Brain microvascular endothelial cell (primary cell): ENCODE measurements at regions not wholly inside any gene's neighbourhood (a gene's known extent, or its start where the extent isn't known, plus 50 kb on each side); places are given as distances from the start of the nearest gene placed in this dataset.

Experiments
- DNase-seq: peaks from one replicate; pipeline ENCODE4 v3.0.0-alpha.2; 2020
- H3K27ac ChIP-seq: fragments of 250-450 bp; sonication (Bioruptor Pico); 2 replicates; pipeline ENCODE4 v1.5.1; 2020; ENCODE audit warnings: mild to moderate bottlenecking, moderate library complexity
- H3K27me3 ChIP-seq: fragments of 250-450 bp; sonication (Bioruptor Pico); replicated peaks from 2 replicates; pipeline ENCODE4 v1.5.1; 2020; ENCODE audit warnings: mild to moderate bottlenecking
- H3K36me3 ChIP-seq: fragments of 250-450 bp; sonication (Bioruptor Pico); replicated peaks from 2 replicates; pipeline ENCODE4 v1.5.1; 2020; ENCODE audit warnings: mild to moderate bottlenecking
- H3K4me3 ChIP-seq: 2 replicates; pipeline ENCODE4 v1.5.1; 2011; ENCODE audit warnings: low read depth, mild to moderate bottlenecking, control low read depth, low read length, moderate library complexity
- in situ Hi-C: cut with HindIII; loops from 2 replicates; pipeline ENCODE4 v1.10.0; 2017; ENCODE audit warnings: low sequenced_read_pairs, low pct_ligation_motif_present
- TF ChIP-seq, protein P1 (sequence below): IDR thresholded peaks from 2 replicates; pipeline ENCODE4 v1.5.1; 2011; ENCODE audit warnings: low read depth, mild to moderate bottlenecking, moderate library complexity, low read length, control low read depth, inconsistent platforms; ENCODE audit errors: missing control alignments

DNA sequence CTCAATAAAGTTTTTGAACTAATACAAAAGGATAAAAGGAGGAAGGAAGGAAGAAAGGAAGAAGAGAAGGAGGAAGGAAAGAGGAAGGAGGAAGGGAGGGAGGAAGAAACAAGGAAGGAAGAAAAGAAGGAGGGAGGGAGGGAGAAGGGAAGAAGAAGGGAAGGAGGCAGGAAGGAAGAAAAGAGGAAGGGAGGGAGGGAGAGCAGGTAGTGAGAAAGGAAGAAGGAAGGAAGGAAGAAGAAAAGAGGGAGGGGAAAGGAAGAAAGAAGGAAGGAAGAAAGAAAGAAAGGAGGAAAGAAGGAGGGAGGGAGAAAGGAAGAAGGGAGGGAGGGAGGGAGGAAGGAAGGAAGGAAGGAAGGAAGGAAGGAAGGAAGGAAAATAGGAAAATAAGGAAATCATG is 263.8 kb upstream of the C16orf82 start:
- DNase-seq, result no peak
- no peaks in the 10 kb centered on the region for H3K27me3 ChIP-seq
- H3K4me3 ChIP-seq, result no peak overlapping the region
- in situ Hi-C loops, result no loop called here
- H3K36me3 ChIP-seq, result no peaks in the 10 kb centered on the region
- no peak overlapping the region for H3K27ac ChIP-seq
- TF ChIP-seq, protein P1, sequence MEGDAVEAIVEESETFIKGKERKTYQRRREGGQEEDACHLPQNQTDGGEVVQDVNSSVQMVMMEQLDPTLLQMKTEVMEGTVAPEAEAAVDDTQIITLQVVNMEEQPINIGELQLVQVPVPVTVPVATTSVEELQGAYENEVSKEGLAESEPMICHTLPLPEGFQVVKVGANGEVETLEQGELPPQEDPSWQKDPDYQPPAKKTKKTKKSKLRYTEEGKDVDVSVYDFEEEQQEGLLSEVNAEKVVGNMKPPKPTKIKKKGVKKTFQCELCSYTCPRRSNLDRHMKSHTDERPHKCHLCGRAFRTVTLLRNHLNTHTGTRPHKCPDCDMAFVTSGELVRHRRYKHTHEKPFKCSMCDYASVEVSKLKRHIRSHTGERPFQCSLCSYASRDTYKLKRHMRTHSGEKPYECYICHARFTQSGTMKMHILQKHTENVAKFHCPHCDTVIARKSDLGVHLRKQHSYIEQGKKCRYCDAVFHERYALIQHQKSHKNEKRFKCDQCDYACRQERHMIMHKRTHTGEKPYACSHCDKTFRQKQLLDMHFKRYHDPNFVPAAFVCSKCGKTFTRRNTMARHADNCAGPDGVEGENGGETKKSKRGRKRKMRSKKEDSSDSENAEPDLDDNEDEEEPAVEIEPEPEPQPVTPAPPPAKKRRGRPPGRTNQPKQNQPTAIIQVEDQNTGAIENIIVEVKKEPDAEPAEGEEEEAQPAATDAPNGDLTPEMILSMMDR, result no peak

DNA sequence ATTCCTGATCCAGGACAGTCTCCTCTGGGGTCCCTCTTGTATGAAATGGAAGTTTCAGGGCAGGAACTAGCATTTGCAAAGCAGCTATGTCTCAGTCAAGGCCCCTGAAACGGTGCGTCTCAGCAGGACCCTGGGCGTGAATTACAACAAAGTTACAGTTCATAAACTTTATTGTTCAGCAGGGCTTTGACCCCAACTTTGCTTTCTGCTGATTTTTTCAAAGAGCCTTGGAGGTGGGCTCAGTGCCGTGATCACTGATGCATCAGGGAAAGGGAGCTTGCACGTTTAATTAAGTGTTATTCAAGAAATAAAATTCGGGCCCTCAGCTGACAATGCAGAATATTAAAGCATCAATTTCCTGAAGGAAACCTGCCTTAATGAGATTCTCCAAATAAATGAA is 260.1 kb upstream of the C16orf82 start:
- in situ Hi-C loops, result no loop called here
- Histone ChIP-seq H3K4me3 (no peak overlapping the region), H3K36me3 (no peaks in the 10 kb centered on the region), H3K27ac (no peak overlapping the region), H3K27me3 (no peaks in the 10 kb centered on the region)
- TF ChIP-seq, protein P1, result no peak
- DNase-seq, result no peak

DNA sequence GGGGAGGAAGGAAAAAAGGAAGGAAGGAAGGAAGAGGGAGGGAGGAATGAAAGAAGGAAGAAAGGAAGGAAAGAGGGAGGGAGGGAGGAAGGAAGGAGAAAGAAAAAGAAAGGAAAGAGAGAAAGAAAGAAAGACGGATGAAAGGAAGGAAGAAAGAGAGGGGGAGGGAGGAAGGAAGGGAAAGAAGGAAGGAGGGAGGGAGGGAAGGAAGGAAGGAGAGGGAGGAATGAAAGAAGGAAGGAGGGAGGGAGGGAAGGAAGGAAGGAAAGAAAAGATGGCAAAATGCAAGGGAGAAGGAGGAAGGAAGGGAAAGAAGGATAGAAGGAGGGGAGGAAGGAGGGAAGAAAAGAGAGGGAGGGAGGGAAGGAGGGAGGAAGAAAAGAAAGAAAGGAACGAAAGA is 257.3 kb upstream of the C16orf82 start:
- H3K27me3 ChIP-seq, result no peaks in the 10 kb centered on the region
- H3K36me3 ChIP-seq, result no peaks in the 10 kb centered on the region
- H3K4me3 ChIP-seq, result no peak overlapping the region
- TF ChIP-seq, protein P1, result no peak
- H3K27ac ChIP-seq, result no peak overlapping the region
- in situ Hi-C loops, result no loop called here
- DNase-seq, result no peak

DNA sequence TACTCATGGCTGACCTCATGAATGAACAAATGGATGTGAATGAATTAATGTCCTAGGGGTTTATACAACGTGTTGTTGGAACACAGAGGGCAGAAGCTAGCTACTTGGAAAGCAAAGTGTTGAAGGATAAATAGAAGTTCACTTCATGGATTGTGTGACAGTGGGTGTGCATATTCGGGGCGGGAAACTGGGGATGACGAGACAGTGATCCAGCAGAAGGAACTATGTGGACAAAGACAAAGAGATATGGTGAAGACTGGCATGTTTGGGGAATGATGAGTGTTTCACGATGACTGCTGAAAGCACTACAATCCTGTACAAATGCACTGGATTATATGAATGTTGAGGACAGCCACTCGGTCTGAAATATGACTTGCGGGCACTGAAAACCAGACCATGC is 250.5 kb upstream of the C16orf82 start:
- in situ Hi-C loops, result no loop called here
- Histone ChIP-seq H3K27me3 (no peaks in the 10 kb centered on the region), H3K27ac (no peak overlapping the region), H3K36me3 (no peaks in the 10 kb centered on the region), H3K4me3 (no peak overlapping the region)
- TF ChIP-seq, protein P1, result no peak
- DNase-seq, result no peak

DNA sequence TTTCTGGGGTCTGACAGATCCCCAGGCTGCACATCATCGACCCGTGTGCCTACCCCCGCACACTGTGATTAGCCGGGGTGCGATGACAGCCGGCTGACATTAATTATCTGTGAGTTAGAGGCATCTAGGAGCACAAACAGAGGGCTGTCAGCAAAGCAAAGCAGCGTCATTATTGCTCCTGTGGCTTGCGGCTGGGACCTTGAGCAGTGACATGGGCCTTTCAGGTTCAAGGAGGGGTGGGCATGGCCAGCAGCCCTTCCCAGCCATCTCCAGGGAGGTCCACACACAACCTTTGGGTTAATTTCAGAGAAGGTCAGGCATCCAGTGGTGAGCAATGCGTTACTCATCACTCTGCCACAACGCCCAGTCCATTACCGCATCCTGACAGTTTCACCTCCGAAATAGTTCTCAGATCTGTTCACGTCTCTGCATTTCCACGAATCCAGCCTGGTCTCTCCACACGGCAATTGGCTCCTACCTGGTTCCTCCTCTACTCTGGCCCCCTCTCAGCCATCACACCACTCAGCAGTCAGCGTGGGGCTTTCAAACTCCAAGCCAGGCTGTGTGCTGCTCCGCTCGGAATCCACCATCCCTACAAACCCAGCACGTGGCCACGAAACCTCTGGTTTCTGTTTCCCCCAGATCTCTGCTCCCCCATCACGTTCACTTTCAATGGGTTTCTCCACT is 249.7 kb upstream of the C16orf82 start:
- Histone ChIP-seq H3K4me3 (no peak overlapping the region), H3K36me3 (no peaks in the 10 kb centered on the region), H3K27me3 (no peaks in the 10 kb centered on the region), H3K27ac (no peak overlapping the region)
- TF ChIP-seq, protein P1, result no peak
- DNase-seq, result peak; percentile 12
- in situ Hi-C loops, result no loop called here

DNA sequence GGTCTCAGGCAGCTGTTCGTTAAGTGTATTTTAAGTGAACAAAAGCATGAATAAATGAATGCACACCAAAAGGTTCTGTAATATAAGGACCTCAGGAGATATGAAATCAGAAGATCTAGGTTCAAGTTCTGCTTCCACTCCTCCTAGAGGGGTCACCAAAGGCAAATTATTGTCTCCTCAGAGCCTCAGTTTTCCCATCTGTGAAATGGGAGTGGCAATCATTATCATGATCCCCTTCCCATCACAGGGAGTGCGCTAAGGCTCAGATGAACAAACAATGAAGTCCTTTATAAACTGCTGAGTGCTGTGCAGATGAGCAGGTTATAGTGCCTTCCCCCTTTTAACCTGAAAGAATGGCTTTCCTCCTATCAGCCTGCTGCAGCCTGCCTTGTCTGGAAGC is 248.3 kb upstream of the C16orf82 start:
- H3K27ac ChIP-seq, result no peak overlapping the region
- no peaks in the 10 kb centered on the region for H3K27me3 ChIP-seq
- DNase-seq, result no peak
- H3K36me3 ChIP-seq, result no peaks in the 10 kb centered on the region
- in situ Hi-C loops, result no loop called here
- H3K4me3 ChIP-seq, result no peak overlapping the region
- TF ChIP-seq, protein P1, result no peak
